DND-41 (cell line): ENCODE measurements at regions not wholly inside any gene's neighbourhood (a gene's known extent, or its start where the extent isn't known, plus 50 kb on each side); places are given as distances from the start of the nearest gene placed in this dataset.

Source experiments
- CTCF ChIP-seq: IDR thresholded peaks from 2 replicates; pipeline ENCODE4 v1.5.1; 2012; ENCODE audit warnings: borderline replicate concordance, low read length, moderate library complexity, mild to moderate bottlenecking; ENCODE audit not compliant: poor library complexity, severe bottlenecking; ENCODE audit errors: extremely low read depth
- EZH2 ChIP-seq: IDR thresholded peaks from 3 replicates; pipeline ENCODE4 v1.6.1; 2012; ENCODE audit warnings: borderline replicate concordance, low read depth, mild to moderate bottlenecking, moderate library complexity, low read length, inconsistent platforms; ENCODE audit not compliant: severe bottlenecking

GRCh38 chr16:86191663-86192062, 292.7 kb downstream of the IRF8 start:
- TF ChIP-seq EZH2, result no peak
- no peak for TF ChIP-seq CTCF
